Activated CD4-positive, alpha-beta T cell treated with anti-CD3 and anti-CD28 coated beads, Interleukin-2, Interleukin-6, amounts not matched to agents 100 ng/mL and 50 ng/mL, durations not matched to agents 16 hours and 8 hours (primary cell): ENCODE measurements at regions not wholly inside any gene's neighbourhood (a gene's known extent, or its start where the extent isn't known, plus 50 kb on each side); places are given as distances from the start of the nearest gene placed in this dataset.

Experiments used
- DNase-seq: peaks from one replicate; pipeline ENCODE4 v3.0.0-alpha.2; 2020

- DNase-seq: no peak
Measured at GRCh38 chr18:54433368-54433767, 75.7 kb downstream of the C18orf54 start.

- no peak for DNase-seq
Measured at GRCh38 chr18:54433857-54434256, 76.2 kb downstream of the C18orf54 start.

- DNase-seq: no peak
Measured at GRCh38 chr18:54434453-54434852, 76.7 kb downstream of the C18orf54 start.

- DNase-seq: no peak
Measured at GRCh38 chr18:54436501-54436900, 78.8 kb downstream of the C18orf54 start.

- no peak for DNase-seq
Measured at GRCh38 chr18:54440292-54440691, 82.6 kb downstream of the C18orf54 start.

- DNase-seq: peak; percentile 63
Measured at GRCh38 chr18:54444319-54444914, 86.7 kb downstream of the C18orf54 start.

- DNase-seq: no peak
Measured at GRCh38 chr18:54453996-54454395, 96.3 kb downstream of the C18orf54 start.

GRCh38 chr18:54465502-54465901 is 107.8 kb downstream of the C18orf54 start:
- DNase-seq: no peak

- DNase-seq: no peak
Measured at GRCh38 chr18:54466248-54467005, 108.7 kb downstream of the C18orf54 start.

- no peak for DNase-seq
Measured at GRCh38 chr18:54479365-54479764, 111.7 kb upstream of the DYNAP start.

- DNase-seq: no peak
Measured at GRCh38 chr18:54480616-54481015, 110.4 kb upstream of the DYNAP start.

GRCh38 chr18:54502451-54502850 is 88.6 kb upstream of the DYNAP start:
- peak; percentile 6 for DNase-seq

GRCh38 chr18:54503131-54503894 is 87.7 kb upstream of the DYNAP start:
- DNase-seq: no peak

GRCh38 chr18:54506516-54507261 is 84.4 kb upstream of the DYNAP start:
- no peak for DNase-seq

GRCh38 chr18:54509793-54510192 is 81.3 kb upstream of the DYNAP start:
- DNase-seq: no peak

GRCh38 chr18:54515149-54515548 is 75.9 kb upstream of the DYNAP start:
- DNase-seq: peak; percentile 1

- no peak for DNase-seq
Measured at GRCh38 chr18:54517521-54517920, 73.5 kb upstream of the DYNAP start.

- DNase-seq: no peak
Measured at GRCh38 chr18:54521846-54522245, 69.2 kb upstream of the DYNAP start.

- no peak for DNase-seq
Measured at GRCh38 chr18:54528942-54529376, 62.1 kb upstream of the DYNAP start.

GRCh38 chr18:54529444-54529843 is 61.6 kb upstream of the DYNAP start:
- DNase-seq: no peak

- no peak for DNase-seq
Measured at GRCh38 chr18:54530285-54530684, 60.8 kb upstream of the DYNAP start.

GRCh38 chr18:54531402-54532065 is 59.5 kb upstream of the DYNAP start:
- DNase-seq: no peak

- DNase-seq: no peak
Measured at GRCh38 chr18:54532222-54532621, 58.8 kb upstream of the DYNAP start.
